Mesenteric fat pad (tissue), 1 donor: ENCODE measurements at regions not wholly inside any gene's neighbourhood (a gene's known extent, or its start where the extent isn't known, plus 50 kb on each side); places are given as distances from the start of the nearest gene placed in this dataset.
"Not testable (repeated sequence)": the region's sequence is repeated elsewhere in the genome, so short reads cannot be mapped to it uniquely, and the experiment has no call there.

Source experiments
- DNase-seq: peaks from one replicate; pipeline ENCODE4 v3.0.0-alpha.2; 2020; ENCODE audit warnings: low spot score
- donor health status: DM: yes; HTN: yes; CAD: no.

GRCh38 chr10:81728692-81729091 lies 146.3 kb upstream of the NRG3 start:
- no peak for DNase-seq

DNA sequence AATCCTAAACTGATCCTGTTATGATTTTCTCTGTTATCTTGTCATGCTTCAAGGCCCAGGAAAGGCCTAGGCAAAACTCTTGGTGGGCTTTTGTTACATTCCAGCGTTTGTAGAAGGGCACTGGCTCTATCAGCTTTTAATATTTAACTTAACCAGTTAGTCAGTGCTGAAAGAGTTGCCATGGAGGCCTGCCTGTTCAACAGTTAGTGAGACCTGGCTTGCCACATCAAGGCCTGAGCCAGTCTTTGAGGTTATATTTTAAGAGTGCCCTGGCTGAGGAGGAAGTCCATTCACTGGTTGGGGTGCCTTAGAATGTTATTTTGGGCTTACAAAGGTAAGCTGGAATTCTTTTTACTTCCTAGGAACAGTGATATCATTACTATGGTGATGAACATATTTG lies 144.1 kb upstream of the NRG3 start:
- DNase-seq: no peak

DNA sequence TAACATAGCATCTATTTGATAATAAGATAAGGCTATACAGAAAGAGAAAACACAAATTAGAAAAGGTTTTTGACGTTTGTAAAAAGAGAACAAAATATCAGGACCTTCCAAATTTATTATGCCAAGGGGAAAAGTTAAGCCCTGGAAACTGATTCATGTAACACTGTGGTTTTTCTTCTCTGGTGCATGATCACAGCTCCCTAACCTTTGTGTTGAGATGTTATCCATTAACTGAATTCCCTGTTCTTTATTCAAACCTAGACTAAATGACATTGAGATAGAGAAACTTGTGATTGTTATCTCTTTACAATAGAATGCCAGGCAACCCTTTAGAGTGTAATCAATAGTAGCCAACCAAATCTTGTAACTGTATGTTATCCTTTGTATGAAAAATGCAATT lies 141.5 kb upstream of the NRG3 start:
- DNase-seq: no peak

- DNase-seq: not testable (repeated sequence)
Observed at GRCh38 chr10:81735167-81735566, 139.8 kb upstream of the NRG3 start.

DNA sequence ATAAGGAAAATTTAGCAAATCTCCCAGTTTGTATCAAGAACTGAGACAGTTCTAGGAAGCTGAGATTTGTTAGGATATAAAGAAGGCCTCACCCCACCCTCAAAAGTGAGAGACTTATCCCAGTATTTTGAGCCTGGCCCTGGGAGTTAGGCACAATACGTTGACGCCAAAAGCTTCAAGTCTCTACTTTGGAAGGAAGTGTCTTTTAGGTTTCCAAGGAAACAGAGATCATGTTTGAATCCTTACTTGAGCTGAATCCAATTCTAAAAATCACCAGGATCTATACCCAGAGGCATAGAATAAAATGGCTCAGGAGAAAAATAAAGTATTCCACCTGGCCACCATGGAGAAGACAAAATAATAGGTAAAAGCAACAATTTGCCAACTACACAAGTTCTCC lies 115.9 kb upstream of the NRG3 start:
- no peak for DNase-seq

GRCh38 chr10:81784111-81784597 lies 90.8 kb upstream of the NRG3 start:
- DNase-seq: no peak

- DNase-seq: no peak
Observed at GRCh38 chr10:81792729-81793128, 82.3 kb upstream of the NRG3 start.

DNA sequence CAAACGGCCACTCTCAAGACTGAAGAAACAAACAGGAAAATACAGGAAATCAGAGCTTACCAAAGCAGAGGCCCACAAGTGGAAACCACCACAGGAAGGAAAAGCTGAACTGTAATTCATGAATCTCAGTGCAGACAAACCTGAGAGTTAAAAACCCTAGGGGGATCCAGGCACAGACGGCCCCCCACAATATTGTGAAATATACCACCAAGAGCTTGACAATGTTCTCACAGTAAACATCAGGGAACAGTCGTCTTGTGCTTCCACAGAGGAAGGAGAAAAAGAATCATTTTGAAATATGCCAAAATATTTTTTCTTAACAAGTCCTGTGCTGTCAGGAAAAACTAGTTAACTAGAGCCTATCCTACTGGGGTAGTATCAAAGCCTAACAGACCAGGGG lies 68.2 kb upstream of the NRG3 start:
- DNase-seq: no peak

DNA sequence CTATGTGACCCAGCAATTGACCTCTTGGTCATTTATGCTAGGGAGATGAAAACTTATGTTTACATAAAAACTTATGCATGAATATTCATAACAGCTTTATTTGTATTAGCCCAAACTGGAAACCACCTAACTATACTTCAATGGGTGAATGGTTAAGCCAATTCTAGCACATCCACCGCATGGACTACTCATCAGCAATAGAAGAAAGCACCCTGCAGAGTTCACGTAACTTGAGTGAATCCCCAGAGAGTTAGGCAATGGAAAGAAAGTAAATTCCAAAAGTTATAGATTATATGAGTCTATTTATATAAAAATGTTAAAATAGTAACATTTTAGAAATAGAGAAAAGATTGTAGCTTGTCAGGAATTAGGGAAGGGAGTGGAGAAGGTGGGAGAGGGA lies 60.2 kb upstream of the NRG3 start:
- no peak for DNase-seq

DNA sequence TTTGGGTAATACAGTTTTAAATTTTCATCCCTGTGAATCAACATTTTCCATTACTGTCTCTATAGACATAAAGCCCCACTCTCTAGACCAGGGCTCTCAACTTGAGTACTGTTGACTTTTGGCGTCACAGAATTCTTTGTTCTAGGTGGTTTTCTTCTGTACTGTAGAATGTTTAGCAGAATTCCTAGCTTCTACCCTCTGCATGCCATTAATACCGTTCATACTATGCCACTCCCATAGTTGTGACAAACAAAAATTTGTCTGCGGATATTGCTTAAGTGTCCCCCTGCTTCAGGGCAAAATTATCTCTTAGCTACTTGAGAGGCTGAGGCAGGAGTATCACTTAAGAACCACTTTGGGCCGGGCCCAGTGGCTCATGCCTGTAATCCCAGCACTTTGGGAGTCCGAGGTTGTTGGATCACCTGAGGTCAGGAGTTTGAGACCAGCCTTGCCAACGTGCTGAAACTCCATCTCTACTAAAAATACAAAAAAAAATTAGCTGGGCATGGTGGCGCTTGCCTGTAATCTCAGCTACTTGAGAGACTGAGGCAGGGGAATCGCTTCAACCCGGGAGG lies 57.3 kb upstream of the NRG3 start:
- DNase-seq: no peak

GRCh38 chr10:81820418-81820817 lies 54.6 kb upstream of the NRG3 start:
- DNase-seq: no peak
